ENCODE measurements at regions not wholly inside any gene's neighbourhood (a gene's known extent, or its start where the extent isn't known, plus 50 kb on each side); places are given as distances from the start of the nearest gene placed in this dataset.

DNA sequence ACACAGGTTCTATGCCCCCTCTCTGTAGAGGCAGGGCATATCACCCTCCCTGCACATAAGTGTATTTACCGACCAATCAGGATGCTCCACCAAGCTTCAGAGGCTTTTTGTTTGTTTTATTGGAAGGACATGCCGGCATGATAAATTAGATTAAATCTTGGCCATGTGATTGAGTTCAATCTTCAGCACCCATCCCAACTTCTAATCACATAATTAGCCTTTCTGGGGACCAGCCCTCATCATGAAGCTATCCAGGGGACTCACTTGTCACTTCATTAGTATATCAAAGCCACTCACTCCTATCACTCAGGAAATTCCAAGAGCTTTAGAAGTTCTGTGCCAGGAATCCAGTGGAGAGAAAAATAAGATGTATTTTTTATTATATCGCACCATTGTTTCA, 158.6 kb upstream of the SYT4 start:
- Histone ChIP-seq H3K27ac (no peak overlapping the region), H3K36me3 (ENCODE audit: insufficient read depth, low read length) (no peaks in the 10 kb centered on the region), H3K9ac (ENCODE audit: insufficient read length) (no peak overlapping the region), H3K9me3 (ENCODE audit: low read depth, low read length) (no peaks in the 10 kb centered on the region), H3K4me3 (no peak overlapping the region)
- no peak for DNase-seq (ENCODE audit: low read depth, low spot score)
- TF ChIP-seq POLR2AphosphoS5 (IDR thresholded peaks at IDR 0.05; ENCODE audit: borderline replicate concordance, low read depth, low read length): no peak
- TF ChIP-seq FOXP2 (optimal IDR thresholded peaks at IDR 0.05; ENCODE audit: control extremely low read depth, extremely low read length, insufficient read depth): no peak
- no peak for TF ChIP-seq EZH2 (IDR thresholded peaks at IDR 0.05)

DNA sequence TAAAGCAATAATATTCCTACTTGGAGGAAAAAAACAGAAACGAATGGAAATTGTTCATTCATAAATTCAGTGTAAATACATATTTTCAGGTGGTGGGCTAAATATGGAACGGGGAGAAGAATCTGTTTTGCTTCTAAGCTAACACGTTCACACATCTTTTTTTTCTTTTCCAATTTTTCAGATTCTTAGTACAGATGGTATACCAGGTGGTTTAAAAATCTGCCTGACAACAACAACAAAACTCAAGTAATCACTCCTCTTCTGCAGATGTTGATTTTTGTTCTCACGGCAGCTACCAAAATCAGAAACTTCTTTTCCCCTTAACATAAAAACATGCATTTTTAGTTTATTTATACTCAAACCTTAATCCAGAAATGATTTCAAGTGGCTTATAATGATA, 164.8 kb upstream of the SYT4 start:
- no peak overlapping the region for H3K9ac ChIP-seq (ENCODE audit: insufficient read length)
- no peak for DNase-seq (ENCODE audit: low read depth, low spot score)
- no peak overlapping the region for H3K4me3 ChIP-seq
- no peaks in the 10 kb centered on the region for H3K9me3 ChIP-seq (ENCODE audit: low read depth, low read length)
- TF ChIP-seq FOXP2 (optimal IDR thresholded peaks at IDR 0.05; ENCODE audit: control extremely low read depth, extremely low read length, insufficient read depth): no peak
- no peak for TF ChIP-seq POLR2AphosphoS5 (IDR thresholded peaks at IDR 0.05; ENCODE audit: borderline replicate concordance, low read depth, low read length)
- TF ChIP-seq EZH2 (IDR thresholded peaks at IDR 0.05): no peak
- no peak overlapping the region for H3K27ac ChIP-seq
- H3K36me3 ChIP-seq (ENCODE audit: insufficient read depth, low read length): no peaks in the 10 kb centered on the region

DNA sequence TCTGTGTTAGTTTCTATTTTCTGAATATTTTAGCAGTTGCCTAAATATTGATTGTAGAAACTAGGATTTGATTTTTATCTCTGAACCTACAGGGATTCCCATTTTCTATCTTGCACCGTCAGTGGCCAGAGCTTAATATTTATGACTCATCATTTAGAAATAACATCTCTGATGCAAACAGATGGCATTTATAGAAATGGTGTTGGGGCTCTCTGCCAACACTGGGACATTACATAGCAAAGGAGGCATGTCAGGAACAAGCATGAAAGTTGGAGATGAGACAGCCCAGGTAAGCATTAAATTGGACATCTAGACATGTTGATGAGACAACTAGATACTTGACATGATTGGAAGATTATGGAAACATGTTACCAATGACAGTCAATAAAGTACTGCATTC, 165.3 kb upstream of the SYT4 start:
- Histone ChIP-seq H3K36me3 (ENCODE audit: insufficient read depth, low read length) (no peaks in the 10 kb centered on the region), H3K4me3 (no peak overlapping the region), H3K9ac (ENCODE audit: insufficient read length) (no peak overlapping the region), H3K27ac (no peak overlapping the region), H3K9me3 (ENCODE audit: low read depth, low read length) (no peaks in the 10 kb centered on the region)
- no peak for DNase-seq (ENCODE audit: low read depth, low spot score)
- TF ChIP-seq FOXP2 (optimal IDR thresholded peaks at IDR 0.05; ENCODE audit: control extremely low read depth, extremely low read length, insufficient read depth) (no peak), EZH2 (IDR thresholded peaks at IDR 0.05) (no peak), POLR2AphosphoS5 (IDR thresholded peaks at IDR 0.05; ENCODE audit: borderline replicate concordance, low read depth, low read length) (no peak)

DNA sequence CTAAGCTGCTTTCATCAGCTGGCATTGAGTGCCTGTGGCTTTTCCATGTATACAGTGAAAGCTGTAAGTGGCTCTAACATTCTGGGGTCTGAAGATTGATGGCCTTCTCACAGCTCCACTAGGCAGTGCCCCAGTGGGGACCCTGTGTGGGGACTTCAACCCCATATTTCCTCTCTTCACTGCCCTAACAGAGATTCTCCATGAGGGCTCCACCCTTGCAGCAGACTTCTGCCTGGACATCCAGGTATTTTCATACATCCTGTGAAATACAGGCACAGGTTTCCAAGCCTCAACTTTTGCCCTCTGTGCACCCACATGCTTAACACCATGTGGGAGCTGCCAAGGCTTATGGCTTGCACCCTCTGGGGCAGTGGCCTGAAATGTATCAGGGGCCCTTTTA, 188.2 kb upstream of the SYT4 start:
- Histone ChIP-seq H3K9me3 (ENCODE audit: low read depth, low read length) (no peaks in the 10 kb centered on the region), H3K4me3 (no peak overlapping the region), H3K9ac (ENCODE audit: insufficient read length) (no peak overlapping the region), H3K36me3 (ENCODE audit: insufficient read depth, low read length) (no peaks in the 10 kb centered on the region), H3K27ac (no peak overlapping the region)
- TF ChIP-seq FOXP2 (optimal IDR thresholded peaks at IDR 0.05; ENCODE audit: control extremely low read depth, extremely low read length, insufficient read depth) (no peak), POLR2AphosphoS5 (IDR thresholded peaks at IDR 0.05; ENCODE audit: borderline replicate concordance, low read depth, low read length) (no peak), EZH2 (IDR thresholded peaks at IDR 0.05) (no peak)
- DNase-seq (ENCODE audit: low read depth, low spot score): no peak

DNA sequence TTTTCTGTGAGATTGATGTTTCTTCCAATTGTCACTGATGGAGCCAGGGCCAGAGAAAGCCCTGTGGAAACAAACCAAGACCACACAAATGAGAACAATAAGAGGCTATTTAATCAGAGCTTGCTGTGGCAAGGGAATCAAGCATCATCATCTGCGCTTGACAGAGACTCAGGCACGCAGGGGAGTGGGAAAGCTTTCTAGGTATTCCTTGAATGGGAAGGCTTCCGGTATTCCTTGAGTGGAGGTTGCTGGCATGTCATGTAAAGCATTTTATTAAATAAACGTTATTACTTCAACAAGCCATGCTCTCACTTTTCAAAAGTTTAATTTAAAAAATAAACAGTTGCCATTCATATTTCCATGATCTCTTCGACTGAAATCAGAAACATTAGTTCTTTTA, 194.6 kb upstream of the SYT4 start:
- Histone ChIP-seq H3K4me3 (no peak overlapping the region), H3K36me3 (ENCODE audit: insufficient read depth, low read length) (no peaks in the 10 kb centered on the region), H3K9me3 (ENCODE audit: low read depth, low read length) (no peaks in the 10 kb centered on the region), H3K27ac (no peak overlapping the region), H3K9ac (ENCODE audit: insufficient read length) (no peak overlapping the region)
- TF ChIP-seq FOXP2 (optimal IDR thresholded peaks at IDR 0.05; ENCODE audit: control extremely low read depth, extremely low read length, insufficient read depth): no peak
- TF ChIP-seq EZH2 (IDR thresholded peaks at IDR 0.05): no peak
- TF ChIP-seq POLR2AphosphoS5 (IDR thresholded peaks at IDR 0.05; ENCODE audit: borderline replicate concordance, low read depth, low read length): no peak
- DNase-seq (ENCODE audit: low read depth, low spot score): no peak

DNA sequence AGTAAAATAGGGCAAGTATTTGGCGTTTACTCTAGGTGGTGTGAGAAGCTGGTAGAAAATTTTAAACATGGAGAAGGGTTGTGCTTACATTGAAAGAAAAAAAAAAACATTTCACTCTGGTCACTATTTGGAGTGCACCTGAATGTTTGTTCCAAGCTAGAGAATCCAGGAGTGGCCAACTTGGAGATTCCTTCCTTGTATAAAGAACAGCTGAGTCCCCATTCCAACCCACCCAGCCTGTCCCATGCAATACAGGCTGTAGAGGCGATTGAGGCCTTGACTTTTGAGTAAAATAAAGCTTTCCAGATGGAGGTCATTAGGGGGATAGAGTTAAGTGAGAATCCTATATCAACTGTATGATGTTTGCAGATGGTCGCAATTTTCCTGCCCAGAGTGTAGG, 203.8 kb upstream of the SYT4 start:
- Histone ChIP-seq H3K27ac (no peak overlapping the region), H3K9me3 (ENCODE audit: low read depth, low read length) (no peaks in the 10 kb centered on the region), H3K36me3 (ENCODE audit: insufficient read depth, low read length) (no peaks in the 10 kb centered on the region), H3K4me3 (no peak overlapping the region), H3K9ac (ENCODE audit: insufficient read length) (no peak overlapping the region)
- no peak for DNase-seq (ENCODE audit: low read depth, low spot score)
- no peak for TF ChIP-seq FOXP2 (optimal IDR thresholded peaks at IDR 0.05; ENCODE audit: control extremely low read depth, extremely low read length, insufficient read depth)
- TF ChIP-seq EZH2 (IDR thresholded peaks at IDR 0.05): no peak
- no peak for TF ChIP-seq POLR2AphosphoS5 (IDR thresholded peaks at IDR 0.05; ENCODE audit: borderline replicate concordance, low read depth, low read length)

DNA sequence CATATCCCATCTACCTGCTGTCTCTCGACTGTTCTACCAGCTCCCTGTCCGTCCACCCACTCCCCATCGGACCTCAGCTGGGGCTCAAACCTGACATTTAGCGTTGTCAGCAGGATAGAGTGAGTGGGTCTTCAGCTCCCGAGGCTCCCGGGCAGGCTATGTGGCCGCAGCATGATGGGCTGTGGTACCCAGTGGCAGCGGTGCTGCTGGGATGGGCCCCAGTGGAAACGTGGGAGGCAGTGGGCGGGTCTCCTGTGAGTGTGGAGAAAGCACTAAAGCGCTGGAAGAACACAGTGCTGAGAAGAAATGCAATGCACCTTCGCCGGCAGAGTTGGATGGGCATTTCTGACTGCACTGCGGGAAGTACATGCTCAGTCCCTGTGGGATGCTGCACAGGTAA, 204.8 kb upstream of the SYT4 start:
- H3K9ac ChIP-seq (ENCODE audit: insufficient read length): no peak overlapping the region
- no peaks in the 10 kb centered on the region for H3K9me3 ChIP-seq (ENCODE audit: low read depth, low read length)
- H3K36me3 ChIP-seq (ENCODE audit: insufficient read depth, low read length): no peaks in the 10 kb centered on the region
- H3K4me3 ChIP-seq: no peak overlapping the region
- no peak overlapping the region for H3K27ac ChIP-seq
- TF ChIP-seq FOXP2 (optimal IDR thresholded peaks at IDR 0.05; ENCODE audit: control extremely low read depth, extremely low read length, insufficient read depth): no peak
- no peak for TF ChIP-seq POLR2AphosphoS5 (IDR thresholded peaks at IDR 0.05; ENCODE audit: borderline replicate concordance, low read depth, low read length)
- no peak for TF ChIP-seq EZH2 (IDR thresholded peaks at IDR 0.05)
- no peak for DNase-seq (ENCODE audit: low read depth, low spot score)

DNA sequence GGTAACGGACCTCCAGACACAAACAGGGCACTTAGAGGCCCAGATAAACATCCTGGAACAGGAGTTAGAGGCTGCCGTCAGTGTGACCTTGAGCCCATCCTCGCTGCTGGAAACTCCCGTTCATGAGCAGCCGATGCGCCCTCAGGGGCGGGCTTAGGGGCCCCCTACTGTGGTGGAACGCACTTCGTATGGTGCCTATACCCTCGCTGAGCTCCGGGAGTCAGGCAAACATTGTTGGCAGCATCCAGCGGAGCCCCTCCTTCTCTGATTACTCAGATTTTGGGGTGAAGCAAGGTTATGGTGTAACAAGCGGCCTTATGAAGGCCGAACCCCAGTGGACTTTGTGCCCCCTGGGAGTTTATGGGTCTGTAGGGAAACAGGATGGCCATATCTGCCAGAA, 205.3 kb upstream of the SYT4 start:
- DNase-seq (ENCODE audit: low read depth, low spot score): no peak
- no peaks in the 10 kb centered on the region for H3K9me3 ChIP-seq (ENCODE audit: low read depth, low read length)

DNA sequence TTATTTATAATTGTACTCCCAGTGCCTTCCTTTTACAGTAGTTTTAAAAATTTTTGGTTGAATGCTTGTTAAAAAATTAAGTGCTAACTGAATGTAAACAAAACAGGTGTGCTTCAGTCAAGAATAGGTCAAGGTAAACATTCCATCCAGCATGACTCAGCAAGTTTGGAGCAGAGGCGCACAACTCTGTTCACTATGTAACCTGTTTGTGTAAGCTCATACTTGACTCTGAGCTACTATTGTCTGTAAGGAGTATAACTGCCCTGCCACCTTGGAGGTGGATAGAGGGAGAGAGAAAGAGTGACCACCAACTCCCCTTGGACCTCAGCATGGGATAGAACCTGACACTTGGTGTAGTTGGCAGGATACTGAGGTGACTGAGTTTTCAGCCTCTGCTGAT, 207.4 kb upstream of the SYT4 start:
- Histone ChIP-seq H3K4me3 (no peak overlapping the region), H3K27ac (no peak overlapping the region), H3K36me3 (ENCODE audit: insufficient read depth, low read length) (no peaks in the 10 kb centered on the region), H3K9ac (ENCODE audit: insufficient read length) (no peak overlapping the region), H3K9me3 (ENCODE audit: low read depth, low read length) (no peaks in the 10 kb centered on the region)
- TF ChIP-seq EZH2 (IDR thresholded peaks at IDR 0.05) (no peak), POLR2AphosphoS5 (IDR thresholded peaks at IDR 0.05; ENCODE audit: borderline replicate concordance, low read depth, low read length) (no peak), FOXP2 (optimal IDR thresholded peaks at IDR 0.05; ENCODE audit: control extremely low read depth, extremely low read length, insufficient read depth) (no peak)
- no peak for DNase-seq (ENCODE audit: low read depth, low spot score)

More for the DNA sequence above, 205.3 kb upstream of the SYT4 start:
- H3K27ac ChIP-seq: no peak overlapping the region
- H3K4me3 ChIP-seq: no peak overlapping the region
- H3K9ac ChIP-seq (ENCODE audit: insufficient read length): no peak overlapping the region
- H3K36me3 ChIP-seq (ENCODE audit: insufficient read depth, low read length): no peaks in the 10 kb centered on the region
- TF ChIP-seq POLR2AphosphoS5 (IDR thresholded peaks at IDR 0.05; ENCODE audit: borderline replicate concordance, low read depth, low read length) (no peak), FOXP2 (optimal IDR thresholded peaks at IDR 0.05; ENCODE audit: control extremely low read depth, extremely low read length, insufficient read depth) (no peak), EZH2 (IDR thresholded peaks at IDR 0.05) (no peak)

Measured in SK-N-MC (cell line).